OCI-LY1 (cell line): ENCODE measurements at regions not wholly inside any gene's neighbourhood (a gene's known extent, or its start where the extent isn't known, plus 50 kb on each side); places are given as distances from the start of the nearest gene placed in this dataset.

Source experiments
- H2AFZ ChIP-seq: fragments of 200-600 bp; sonication (generic), shearing (Covaris generic); 2 replicates; pipeline ENCODE4 v1.6.0; 2014; ENCODE audit warnings: antibody characterized with exemption, mild to moderate bottlenecking, low read length
- H3F3A ChIP-seq: fragments of 200-600 bp; sonication (generic), shearing (Covaris generic); 2 replicates; pipeline ENCODE4 v1.6.0; 2014; ENCODE audit warnings: mild to moderate bottlenecking, antibody characterized with exemption, low read length, moderate library complexity; ENCODE audit not compliant: insufficient read depth
- H3K27ac ChIP-seq: fragments of 200-600 bp; sonication (generic); 2 replicates; pipeline ENCODE4 v1.5.1; 2014; ENCODE audit warnings: low read length, mixed run types, mild to moderate bottlenecking, low read depth; ENCODE audit not compliant: poor library complexity, severe bottlenecking
- H3K27me3 ChIP-seq: fragments of 200-600 bp; sonication (generic); 2 replicates; pipeline ENCODE4 v1.6.0; 2014; ENCODE audit warnings: antibody characterized with exemption, mild to moderate bottlenecking, low read length, moderate library complexity; ENCODE audit not compliant: insufficient read depth
- H3K36me3 ChIP-seq: fragments of 200-600 bp; sonication (generic); 2 replicates; pipeline ENCODE4 v1.6.1; 2014; ENCODE audit warnings: mild to moderate bottlenecking, antibody characterized with exemption, low read length, moderate library complexity, mixed read lengths; ENCODE audit not compliant: insufficient read depth
- H3K4me1 ChIP-seq: fragments of 200-600 bp; sonication (generic); 2 replicates; pipeline ENCODE4 v1.5.1; 2014; ENCODE audit warnings: mild to moderate bottlenecking, low read length, moderate library complexity; ENCODE audit not compliant: insufficient read depth, severe bottlenecking
- H3K4me2 ChIP-seq: fragments of 200-600 bp; sonication (generic), shearing (Covaris generic); 2 replicates; pipeline ENCODE4 v1.6.1; 2014; ENCODE audit warnings: low read length
- H3K4me3 ChIP-seq: fragments of 200-600 bp; sonication (generic); 2 replicates; pipeline ENCODE4 v1.5.1; 2014; ENCODE audit warnings: low read length, low read depth, mild to moderate bottlenecking, mixed read lengths; ENCODE audit not compliant: poor library complexity, severe bottlenecking
- H3K79me2 ChIP-seq: fragments of 200-600 bp; shearing (Covaris generic); 2 replicates; pipeline ENCODE4 v1.6.1; 2016; ENCODE audit warnings: mixed run types, low read length, mixed read lengths; ENCODE audit not compliant: insufficient read depth
- H3K9ac ChIP-seq: fragments of 200-600 bp; sonication (generic), shearing (Covaris generic); 2 replicates; pipeline ENCODE4 v1.6.1; 2014; ENCODE audit warnings: mild to moderate bottlenecking, low read length, mixed read lengths
- H3K9me2 ChIP-seq: fragments of 200-600 bp; sonication (generic), shearing (Covaris generic); 2 replicates; pipeline ENCODE4 v1.6.1; 2014; ENCODE audit warnings: low read depth, mild to moderate bottlenecking, low read length, mixed read lengths
- H3K9me3 ChIP-seq: fragments of 200-600 bp; shearing (Covaris generic); 2 replicates; pipeline ENCODE4 v1.6.1; 2014; ENCODE audit warnings: low read length, mixed read lengths
- H4K20me1 ChIP-seq: fragments of 200-600 bp; sonication (generic), shearing (Covaris generic); 2 replicates; pipeline ENCODE4 v1.6.0; 2016; ENCODE audit warnings: mild to moderate bottlenecking, low read length; ENCODE audit not compliant: insufficient read depth
- CTCF ChIP-seq: fragments of 200-600 bp; sonication (generic), shearing (Covaris generic); IDR thresholded peaks from 2 replicates; pipeline ENCODE4 v1.5.1; 2017; ENCODE audit warnings: mild to moderate bottlenecking, antibody characterized with exemption, low read length, moderate library complexity, mixed read lengths
- EZH2 ChIP-seq: fragments of 200-600 bp; sonication (generic), shearing (Covaris generic); IDR thresholded peaks from 2 replicates; pipeline ENCODE4 v1.8.0; 2017; ENCODE audit warnings: borderline replicate concordance, mixed run types, mild to moderate bottlenecking, antibody characterized with exemption, low read length, moderate library complexity, mixed read lengths

- no peak overlapping the region for H3K9ac ChIP-seq
- H3K9me2 ChIP-seq: no peaks in the 10 kb centered on the region
- no peak overlapping the region for H3K4me2 ChIP-seq
- no peaks in the 10 kb centered on the region for H3K9me3 ChIP-seq
- no peaks in the 10 kb centered on the region for H3F3A ChIP-seq
- no peaks in the 10 kb centered on the region for H3K27me3 ChIP-seq
- H3K27ac ChIP-seq: no peak overlapping the region
- H4K20me1 ChIP-seq: no peaks in the 10 kb centered on the region
- H3K79me2 ChIP-seq: no peaks in the 10 kb centered on the region
- H2AFZ ChIP-seq: no peak overlapping the region
- H3K36me3 ChIP-seq: no peaks in the 10 kb centered on the region
- H3K4me1 ChIP-seq: no peaks in the 10 kb centered on the region
- no peak overlapping the region for H3K4me3 ChIP-seq
- TF ChIP-seq CTCF (no peak), EZH2 (no peak)
Measured at GRCh38 chr9:107108342-107109130, 174.5 kb upstream of the RAD23B start.

DNA sequence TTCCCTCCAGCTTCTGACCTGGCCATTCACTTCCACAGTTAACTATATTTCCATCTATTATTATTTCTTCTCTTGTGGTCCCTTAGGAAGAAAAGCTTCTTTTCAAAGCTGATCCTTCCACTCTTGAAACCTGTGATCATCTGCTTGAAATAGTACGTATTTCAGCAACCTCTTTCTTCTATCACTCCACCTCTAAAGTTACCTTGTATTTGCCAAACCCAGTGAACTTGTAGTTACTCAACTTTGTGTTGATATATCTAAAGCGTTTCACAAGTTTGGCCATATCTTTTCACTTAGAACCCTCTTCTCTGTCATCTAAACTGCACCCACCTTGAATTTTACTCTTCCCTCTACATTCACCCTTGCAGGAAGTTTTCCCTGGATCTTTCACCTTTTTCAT, 173.8 kb upstream of the RAD23B start:
- H3K9ac ChIP-seq: no peak overlapping the region
- H3K27me3 ChIP-seq: no peaks in the 10 kb centered on the region
- H3K27ac ChIP-seq: no peak overlapping the region
- H2AFZ ChIP-seq: no peak overlapping the region
- TF ChIP-seq CTCF: no peak
- TF ChIP-seq EZH2: no peak
- H3F3A ChIP-seq: no peaks in the 10 kb centered on the region
- H3K36me3 ChIP-seq: no peaks in the 10 kb centered on the region
- no peaks in the 10 kb centered on the region for H3K79me2 ChIP-seq
- H3K4me3 ChIP-seq: no peak overlapping the region
- no peak overlapping the region for H3K4me2 ChIP-seq
- no peaks in the 10 kb centered on the region for H4K20me1 ChIP-seq
- no peaks in the 10 kb centered on the region for H3K9me2 ChIP-seq
- no peaks in the 10 kb centered on the region for H3K9me3 ChIP-seq
- no peaks in the 10 kb centered on the region for H3K4me1 ChIP-seq

DNA sequence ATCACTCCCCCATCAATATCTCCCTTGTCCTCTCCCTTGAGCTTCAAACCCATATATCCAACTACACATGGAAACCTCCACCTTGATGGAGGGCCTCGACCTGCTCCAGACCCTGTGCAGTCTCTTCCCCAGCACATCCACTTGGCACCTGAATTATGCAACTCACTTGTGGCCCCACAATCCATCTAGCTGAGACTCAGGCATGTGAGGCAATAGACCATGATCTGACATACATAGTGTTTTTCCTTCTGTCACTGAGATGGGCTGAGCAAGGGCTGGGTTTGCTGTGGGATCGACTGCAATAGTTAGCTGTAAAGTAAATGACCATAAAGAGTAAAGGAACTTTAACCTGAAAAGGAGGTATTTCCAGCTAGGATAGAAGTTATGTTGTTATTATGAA, 172.9 kb upstream of the RAD23B start:
- H3K79me2 ChIP-seq: no peaks in the 10 kb centered on the region
- no peak overlapping the region for H3K27ac ChIP-seq
- no peaks in the 10 kb centered on the region for H3K27me3 ChIP-seq
- H3K36me3 ChIP-seq: no peaks in the 10 kb centered on the region
- no peaks in the 10 kb centered on the region for H3F3A ChIP-seq
- no peaks in the 10 kb centered on the region for H3K9me3 ChIP-seq
- H3K4me3 ChIP-seq: no peak overlapping the region
- H3K9ac ChIP-seq: no peak overlapping the region
- no peaks in the 10 kb centered on the region for H4K20me1 ChIP-seq
- H2AFZ ChIP-seq: no peak overlapping the region
- TF ChIP-seq EZH2 (no peak), CTCF (no peak)
- no peak overlapping the region for H3K4me2 ChIP-seq
- H3K9me2 ChIP-seq: no peaks in the 10 kb centered on the region
- no peaks in the 10 kb centered on the region for H3K4me1 ChIP-seq
